ENCODE measurements at regions not wholly inside any gene's neighbourhood (a gene's known extent, or its start where the extent isn't known, plus 50 kb on each side); places are given as distances from the start of the nearest gene placed in this dataset.

DNA sequence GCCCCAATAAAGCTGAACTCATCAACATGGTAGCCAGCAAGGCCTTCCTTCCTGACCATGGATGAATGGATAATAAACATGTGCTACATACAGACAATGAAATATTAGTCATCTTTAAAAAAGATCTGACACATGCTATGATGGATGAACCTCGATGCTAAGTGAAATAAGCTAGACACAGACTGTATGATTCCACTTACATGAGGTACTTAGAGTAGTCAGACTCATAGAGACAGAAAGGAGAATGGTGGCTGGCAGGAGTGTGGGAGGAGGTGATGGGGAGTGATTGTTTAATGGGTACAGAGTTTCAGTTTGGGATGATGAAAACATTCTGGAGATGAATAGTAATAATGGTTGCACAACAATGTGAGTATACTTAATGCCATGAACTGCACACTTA lies 114.1 kb upstream of the SORCS3 start:
- ChIA-PET CTCF (ENCODE audit: low intra/inter-chr PET ratio, low total read pairs) (no interaction called here), POLR2A (no interaction called here)
- Histone ChIP-seq H3K9ac (ENCODE audit: insufficient read depth, low read depth, low read length) (no peak overlapping the region), H3K36me3 (replicated peaks in 1 of 2; ENCODE audit: control insufficient read depth in 1 of 2, insufficient read depth in 2 of 2, low read length in 2 of 2) (no peaks in the 10 kb centered on the region), H2AFZ (ENCODE audit: low read length) (no peak overlapping the region), H3K4me2 (ENCODE audit: low read depth, low read length) (no peak overlapping the region), H3K9me3 (ENCODE audit: low read length) (no peaks in the 10 kb centered on the region), H4K20me1 (ENCODE audit: insufficient read depth, low read length) (no peaks in the 10 kb centered on the region), H3K4me3 (replicated peaks in 1 of 3; ENCODE audit: insufficient read depth in 1 of 3, low read depth in 2 of 3, low read length in 3 of 3) (no peak overlapping the region), H3K27ac (ENCODE audit: extremely low read length, insufficient read depth, low read length) (no peak overlapping the region), H3K27me3 (ENCODE audit: control insufficient read depth in 1 of 2, insufficient read depth in 2 of 2, low read length in 2 of 2) (no peaks in the 10 kb centered on the region), H3K79me2 (ENCODE audit: insufficient read depth, low read length) (no peaks in the 10 kb centered on the region), H3K4me1 (ENCODE audit: insufficient read depth, low read length) (no peaks in the 10 kb centered on the region)
- no peak for DNase-seq (ENCODE audit: low spot score)
- intact Hi-C loops (cut with micrococcal nuclease; ENCODE audit: unreplicated experiment) (no loop called here), in situ Hi-C loops (cut with HindIII; ENCODE audit: extremely low pct_ligation_motif_present, low pct_unique_long_range_greater_than_20kb) (no loop called here)
- FAIRE-seq, result no peak
- WGBS (ENCODE audit: low lambda C conversion rate), result 0% methylated on average over 1 of the region's 1 CpG
- TF ChIP-seq ZNF143 (CRISPR knock-in tag; IDR thresholded peaks at IDR 0.05), result no peak
- ATAC-seq, result no peak
- no TSS peak for BruUV-seq (replicated peaks)

DNA sequence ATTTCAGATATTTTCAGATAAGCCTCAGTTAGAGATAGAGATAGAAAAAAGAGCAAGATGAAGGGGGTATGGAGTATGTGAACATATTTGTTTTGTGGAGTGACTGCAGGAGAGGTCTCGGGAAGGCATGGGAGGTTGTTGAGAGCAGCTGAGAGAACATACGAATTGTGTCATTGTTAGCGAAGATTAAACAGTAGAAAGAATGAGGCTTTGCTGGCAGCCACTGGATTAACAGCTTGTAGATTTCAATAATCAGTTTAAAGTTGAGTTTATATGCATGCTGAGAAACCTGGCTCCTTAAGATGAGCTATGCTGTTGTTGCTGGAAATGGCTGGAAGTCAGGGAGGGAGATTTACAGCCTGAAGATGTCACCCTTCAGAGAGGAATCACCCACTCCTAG lies 100.9 kb upstream of the SORCS3 start:
- no peak overlapping the region for H2AFZ ChIP-seq (ENCODE audit: low read length)
- H4K20me1 ChIP-seq (ENCODE audit: insufficient read depth, low read length), result no peaks in the 10 kb centered on the region
- no TSS peak for BruUV-seq (replicated peaks)
- intact Hi-C loops (cut with micrococcal nuclease; ENCODE audit: unreplicated experiment), result no loop called here
- no peak overlapping the region for H3K4me2 ChIP-seq (ENCODE audit: low read depth, low read length)
- ChIA-PET POLR2A (no interaction called here), CTCF (ENCODE audit: low intra/inter-chr PET ratio, low total read pairs) (no interaction called here)
- FAIRE-seq, result no peak
- H3K27ac ChIP-seq (ENCODE audit: extremely low read length, insufficient read depth, low read length), result no peak overlapping the region
- H3K27me3 ChIP-seq (ENCODE audit: control insufficient read depth in 1 of 2, insufficient read depth in 2 of 2, low read length in 2 of 2), result peaks cover 0 to 6% of the 10 kb centered on the region in 2 experiments; a peak in 3 of 5 replicates
- WGBS (ENCODE audit: low lambda C conversion rate), result 12% methylated on average over 3 of the region's 3 CpGs
- H3K36me3 ChIP-seq (replicated peaks in 1 of 2; ENCODE audit: control insufficient read depth in 1 of 2, insufficient read depth in 2 of 2, low read length in 2 of 2), result no peaks in the 10 kb centered on the region
- no peaks in the 10 kb centered on the region for H3K9me3 ChIP-seq (ENCODE audit: low read length)
- H3K79me2 ChIP-seq (ENCODE audit: insufficient read depth, low read length), result no peaks in the 10 kb centered on the region
- DNase-seq (ENCODE audit: low spot score), result no peak
- ATAC-seq, result no peak
- H3K4me3 ChIP-seq (replicated peaks in 1 of 3; ENCODE audit: insufficient read depth in 1 of 3, low read depth in 2 of 3, low read length in 3 of 3), result no peak overlapping the region
- H3K9ac ChIP-seq (ENCODE audit: insufficient read depth, low read depth, low read length), result no peak overlapping the region
- H3K4me1 ChIP-seq (ENCODE audit: insufficient read depth, low read length), result no peaks in the 10 kb centered on the region
- in situ Hi-C loops (cut with HindIII; ENCODE audit: extremely low pct_ligation_motif_present, low pct_unique_long_range_greater_than_20kb), result no loop called here
- TF ChIP-seq TEAD2 (CRISPR knock-in tag; IDR thresholded peaks at IDR 0.05), result no peak
- TF ChIP-seq, protein P1, sequence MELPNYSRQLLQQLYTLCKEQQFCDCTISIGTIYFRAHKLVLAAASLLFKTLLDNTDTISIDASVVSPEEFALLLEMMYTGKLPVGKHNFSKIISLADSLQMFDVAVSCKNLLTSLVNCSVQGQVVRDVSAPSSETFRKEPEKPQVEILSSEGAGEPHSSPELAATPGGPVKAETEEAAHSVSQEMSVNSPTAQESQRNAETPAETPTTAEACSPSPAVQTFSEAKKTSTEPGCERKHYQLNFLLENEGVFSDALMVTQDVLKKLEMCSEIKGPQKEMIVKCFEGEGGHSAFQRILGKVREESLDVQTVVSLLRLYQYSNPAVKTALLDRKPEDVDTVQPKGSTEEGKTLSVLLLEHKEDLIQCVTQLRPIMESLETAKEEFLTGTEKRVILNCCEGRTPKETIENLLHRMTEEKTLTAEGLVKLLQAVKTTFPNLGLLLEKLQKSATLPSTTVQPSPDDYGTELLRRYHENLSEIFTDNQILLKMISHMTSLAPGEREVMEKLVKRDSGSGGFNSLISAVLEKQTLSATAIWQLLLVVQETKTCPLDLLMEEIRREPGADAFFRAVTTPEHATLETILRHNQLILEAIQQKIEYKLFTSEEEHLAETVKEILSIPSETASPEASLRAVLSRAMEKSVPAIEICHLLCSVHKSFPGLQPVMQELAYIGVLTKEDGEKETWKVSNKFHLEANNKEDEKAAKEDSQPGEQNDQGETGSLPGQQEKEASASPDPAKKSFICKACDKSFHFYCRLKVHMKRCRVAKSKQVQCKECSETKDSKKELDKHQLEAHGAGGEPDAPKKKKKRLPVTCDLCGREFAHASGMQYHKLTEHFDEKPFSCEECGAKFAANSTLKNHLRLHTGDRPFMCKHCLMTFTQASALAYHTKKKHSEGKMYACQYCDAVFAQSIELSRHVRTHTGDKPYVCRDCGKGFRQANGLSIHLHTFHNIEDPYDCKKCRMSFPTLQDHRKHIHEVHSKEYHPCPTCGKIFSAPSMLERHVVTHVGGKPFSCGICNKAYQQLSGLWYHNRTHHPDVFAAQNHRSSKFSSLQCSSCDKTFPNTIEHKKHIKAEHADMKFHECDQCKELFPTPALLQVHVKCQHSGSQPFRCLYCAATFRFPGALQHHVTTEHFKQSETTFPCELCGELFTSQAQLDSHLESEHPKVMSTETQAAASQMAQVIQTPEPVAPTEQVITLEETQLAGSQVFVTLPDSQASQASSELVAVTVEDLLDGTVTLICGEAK (IDR thresholded peaks at IDR 0.05), result no peak
- TF ChIP-seq, protein P1 (CRISPR knock-in tag; IDR thresholded peaks at IDR 0.05), result no peak
- no peak for TF ChIP-seq SATB2 (CRISPR knock-in tag; IDR thresholded peaks at IDR 0.05)
- no peak for TF ChIP-seq ZNF484 (CRISPR knock-in tag; IDR thresholded peaks at IDR 0.05; ENCODE audit: borderline replicate concordance, low read depth)
- TF ChIP-seq ZNF747 (CRISPR knock-in tag; IDR thresholded peaks at IDR 0.05; ENCODE audit: borderline replicate concordance), result no peak
- no peak for TF ChIP-seq THYN1 (CRISPR knock-in tag; IDR thresholded peaks at IDR 0.05; ENCODE audit: borderline replicate concordance, low read depth)
- TF ChIP-seq TAF15 (IDR thresholded peaks at IDR 0.05; ENCODE audit: low read depth, low read length, poor library complexity, severe bottlenecking), result no peak
- TF ChIP-seq TERF1 (CRISPR knock-in tag; IDR thresholded peaks at IDR 0.05), result no peak
